Renal cortical epithelial cell (primary cell): ENCODE measurements at regions not wholly inside any gene's neighbourhood (a gene's known extent, or its start where the extent isn't known, plus 50 kb on each side); places are given as distances from the start of the nearest gene placed in this dataset.
"Not testable (repeated sequence)": the region's sequence is repeated elsewhere in the genome, so short reads cannot be mapped to it uniquely, and the experiment has no call there.

ENCODE experiments used
- DNase-seq: peaks from one replicate; pipeline ENCODE4 v3.0.0-alpha.2; 2011; ENCODE audit warnings: low read depth

DNA sequence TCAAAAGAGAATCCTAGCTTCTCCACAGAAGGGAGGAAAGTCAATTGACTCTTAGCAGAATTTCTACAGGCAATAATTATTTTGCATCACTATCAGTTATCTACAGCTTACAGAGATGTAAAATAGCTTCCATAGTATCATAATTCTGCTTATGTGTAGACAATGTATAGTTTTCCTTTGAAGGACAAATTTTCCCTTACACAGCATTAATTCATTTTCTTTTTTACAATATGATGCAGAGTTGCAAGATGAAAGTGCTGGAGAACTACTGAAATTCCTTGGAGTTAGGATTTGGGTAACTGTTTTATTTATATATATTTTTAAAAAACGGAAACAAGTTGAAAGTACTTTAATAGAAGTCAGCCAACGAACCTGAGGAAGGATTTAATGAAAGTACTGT is 111.0 kb upstream of the CPHXL start:
- DNase-seq = no peak

DNA sequence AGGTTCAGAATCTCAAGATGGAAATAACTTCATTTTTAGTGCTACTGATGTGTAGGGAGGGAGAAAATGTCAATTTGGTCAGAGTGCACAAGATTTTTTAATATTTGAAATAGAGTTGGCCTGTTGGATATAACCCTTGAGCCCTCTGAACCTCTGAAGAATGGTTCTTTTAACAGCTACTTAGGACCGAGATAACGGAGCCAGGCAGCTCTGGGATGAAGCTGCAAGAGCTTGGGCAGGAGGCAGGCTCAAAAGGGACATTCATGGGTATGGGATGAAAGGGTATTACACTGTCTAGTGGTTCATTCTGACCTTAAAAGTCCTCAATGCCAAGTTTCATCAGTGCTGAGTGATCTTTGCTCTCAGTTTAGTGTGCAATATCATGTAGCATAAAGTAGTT is 111.4 kb upstream of the CPHXL start:
- DNase-seq = no peak

- no peak for DNase-seq
Measured at GRCh38 chr16:75841517-75841916, 115.2 kb upstream of the CPHXL start.

DNA sequence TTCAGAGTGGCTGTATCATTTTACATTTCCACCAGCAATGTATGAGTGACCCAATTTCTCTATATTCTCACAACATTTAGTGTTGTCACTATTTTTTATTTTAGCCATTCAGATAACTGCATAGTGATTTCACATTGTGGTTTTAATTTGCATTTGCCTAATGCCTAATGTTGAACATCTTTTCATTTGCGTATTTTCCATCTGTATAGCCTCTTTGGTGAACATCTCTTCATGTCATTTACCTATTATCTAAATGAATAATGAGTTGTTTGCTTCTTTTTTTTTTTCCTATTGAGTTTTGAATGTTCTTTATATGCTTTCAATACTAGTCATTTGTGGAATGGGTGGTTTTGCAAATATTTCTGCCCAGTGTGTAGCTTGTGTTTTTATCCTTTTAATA is 120.9 kb upstream of the CPHXL start:
- no peak for DNase-seq

GRCh38 chr16:75854152-75854551 is 127.9 kb upstream of the CPHXL start:
- DNase-seq = no peak

DNA sequence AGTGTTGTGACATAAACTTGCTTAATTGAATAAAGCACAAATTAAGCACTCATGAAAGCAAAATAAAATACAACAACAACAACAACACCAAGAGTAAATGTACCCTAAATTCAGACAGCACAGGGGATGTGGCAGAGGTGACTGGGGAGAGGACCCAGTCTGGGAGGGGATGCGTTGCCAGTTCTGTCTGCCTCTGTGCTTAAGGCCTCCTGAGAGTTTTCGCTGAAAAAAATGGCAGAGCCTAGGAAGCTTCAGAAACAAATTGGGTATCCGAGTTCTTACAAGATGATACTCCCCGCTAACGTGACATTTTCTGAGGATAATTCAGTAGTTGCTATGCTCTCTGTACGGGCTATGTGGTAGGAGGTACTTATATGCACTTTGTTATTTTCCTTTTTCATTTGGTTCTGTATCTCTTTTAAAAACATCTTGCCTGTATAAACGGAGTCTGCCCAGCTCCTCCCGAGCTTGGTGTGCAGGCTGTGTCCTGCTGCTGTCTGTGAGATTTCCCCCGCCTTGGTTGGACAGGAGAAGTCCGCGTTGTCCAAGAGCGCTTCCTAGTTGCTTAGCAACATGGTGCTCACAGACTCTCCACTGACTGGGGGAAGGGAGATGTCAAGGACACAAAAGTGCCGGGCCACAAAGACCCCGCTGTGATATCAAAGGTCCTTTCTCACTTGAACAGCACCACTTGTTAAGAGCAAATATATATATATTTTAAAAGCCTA is 134.2 kb upstream of the CPHXL start:
- no peak for DNase-seq

DNA sequence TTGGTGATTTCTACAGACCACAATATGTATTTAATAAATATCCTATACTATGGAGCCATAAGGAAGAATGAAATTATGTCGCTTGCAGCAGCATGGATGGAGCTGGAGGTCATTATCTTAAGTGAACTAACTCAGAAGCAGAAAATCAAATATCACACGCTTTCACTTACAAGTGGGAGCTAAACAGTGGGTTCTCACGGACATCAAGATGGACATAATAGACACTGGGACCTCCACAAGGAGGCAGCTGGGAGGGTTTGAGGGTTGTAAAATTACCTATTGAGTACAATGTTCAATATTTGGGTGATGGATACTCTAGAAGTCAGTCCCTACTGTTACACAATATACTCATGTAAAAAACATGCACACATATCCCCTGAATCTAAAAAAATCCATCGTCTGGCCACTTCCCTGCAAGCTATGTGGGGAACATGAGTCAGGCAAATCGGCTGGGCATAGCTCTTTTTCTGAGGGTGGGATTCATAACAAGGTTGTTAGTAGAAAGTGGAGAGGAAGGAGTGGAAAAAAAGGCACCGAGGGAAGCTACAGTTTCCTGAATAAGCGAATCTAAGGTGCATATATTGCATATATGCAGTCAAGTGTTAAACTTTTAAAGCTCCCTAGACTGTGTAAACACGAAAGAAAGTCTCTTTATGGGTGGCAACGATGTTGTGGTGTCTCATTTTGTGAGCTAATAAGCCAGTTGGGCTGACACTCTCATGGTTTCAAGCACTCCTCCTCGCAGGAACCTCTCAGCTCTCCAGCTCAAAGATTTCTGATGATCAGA is 135.2 kb upstream of the CPHXL start:
- DNase-seq = no peak

- DNase-seq = no peak
Measured at GRCh38 chr16:75862098-75862386, 135.8 kb upstream of the CPHXL start.

- no peak for DNase-seq
Measured at GRCh38 chr16:75864243-75864642, 138.0 kb upstream of the CPHXL start.

- DNase-seq = no peak
Measured at GRCh38 chr16:75865736-75866135, 139.4 kb upstream of the CPHXL start.

DNA sequence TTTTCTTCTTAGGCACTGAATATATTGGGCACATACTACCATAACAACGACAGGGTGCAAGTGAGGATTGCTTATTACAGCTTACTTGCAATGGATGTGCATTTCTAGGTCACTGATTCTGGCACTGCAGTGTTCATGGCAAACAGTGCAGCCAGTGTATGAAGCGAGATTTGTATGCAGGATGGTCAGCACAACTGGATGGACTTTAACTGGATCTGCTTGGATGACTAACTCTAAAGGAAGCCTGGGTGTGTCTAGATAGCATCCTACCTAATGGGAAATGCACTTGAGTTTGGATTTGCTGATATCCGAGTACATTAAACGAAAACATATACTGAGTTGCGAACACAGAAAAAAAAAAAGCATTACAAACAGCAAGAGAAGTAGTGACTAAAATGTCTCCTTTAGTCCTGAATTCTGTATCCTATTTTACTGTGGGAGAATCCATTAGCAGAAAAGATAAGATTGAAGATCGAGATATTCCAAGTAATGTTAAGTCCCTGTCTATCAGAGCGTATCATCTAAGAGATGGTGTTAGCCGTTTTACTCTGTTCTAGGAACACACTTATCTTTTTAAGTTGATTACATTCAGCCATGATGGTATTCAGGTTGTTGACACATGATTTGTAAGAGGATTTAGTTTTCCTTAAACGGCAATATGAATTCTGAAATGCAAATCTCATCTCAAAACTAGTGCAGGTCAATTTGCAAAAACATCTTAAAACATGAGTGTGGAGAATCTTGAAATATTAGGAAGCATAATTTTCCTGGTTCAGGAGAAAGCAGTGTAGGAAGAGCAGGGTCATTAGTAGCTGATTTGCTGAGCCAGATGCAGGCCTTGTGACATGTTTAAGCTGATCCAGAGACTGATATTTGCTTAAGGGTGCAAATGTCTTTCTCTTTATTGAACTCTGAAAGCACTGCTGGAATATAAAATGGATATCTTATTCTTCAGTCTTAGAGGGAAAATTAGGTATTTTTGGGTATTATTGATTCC is 142.6 kb upstream of the CPHXL start:
- DNase-seq = no peak

- not testable (repeated sequence) for DNase-seq
Measured at GRCh38 chr16:75881280-75881679, 155.0 kb upstream of the CPHXL start.

DNA sequence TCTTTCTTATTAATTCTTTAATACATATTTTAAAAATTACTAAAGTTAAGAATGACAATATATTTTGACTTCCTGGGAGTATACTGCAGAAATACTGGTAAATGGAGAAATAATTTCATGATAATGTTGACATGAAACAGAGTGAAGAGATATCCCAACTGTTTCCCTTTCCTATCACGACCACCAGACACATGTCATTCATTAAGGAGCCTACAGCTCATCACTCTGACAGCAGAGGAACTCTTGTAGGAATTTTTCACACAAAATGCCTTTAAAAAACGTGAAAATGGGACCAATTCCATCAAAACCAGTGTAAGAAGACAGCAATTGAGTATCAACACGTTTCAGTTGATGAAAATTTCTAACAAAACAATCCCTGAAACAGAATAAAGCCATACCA is 172.9 kb upstream of the CPHXL start:
- DNase-seq = no peak

GRCh38 chr16:75908331-75909117 is 182.2 kb upstream of the CPHXL start:
- DNase-seq = no peak

DNA sequence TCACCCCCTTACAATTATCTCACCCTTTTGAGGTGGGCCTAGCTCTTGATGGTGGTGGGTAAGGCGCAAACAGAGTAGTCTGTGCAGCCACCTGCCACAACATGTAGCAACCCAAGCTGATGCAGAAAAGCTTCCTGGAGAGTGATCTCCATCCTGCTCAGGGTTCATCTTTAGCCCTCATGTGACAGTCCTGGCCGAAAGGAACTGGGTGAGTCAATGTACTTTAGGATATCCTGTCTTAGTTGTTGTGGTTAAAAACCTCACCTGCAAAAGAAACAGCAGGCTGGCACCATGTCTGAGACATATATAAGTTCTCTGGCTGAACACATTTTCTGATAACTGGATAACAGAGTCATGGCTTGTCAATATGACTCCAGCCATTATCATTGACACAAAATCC is 183.5 kb upstream of the CPHXL start:
- DNase-seq = no peak

DNA sequence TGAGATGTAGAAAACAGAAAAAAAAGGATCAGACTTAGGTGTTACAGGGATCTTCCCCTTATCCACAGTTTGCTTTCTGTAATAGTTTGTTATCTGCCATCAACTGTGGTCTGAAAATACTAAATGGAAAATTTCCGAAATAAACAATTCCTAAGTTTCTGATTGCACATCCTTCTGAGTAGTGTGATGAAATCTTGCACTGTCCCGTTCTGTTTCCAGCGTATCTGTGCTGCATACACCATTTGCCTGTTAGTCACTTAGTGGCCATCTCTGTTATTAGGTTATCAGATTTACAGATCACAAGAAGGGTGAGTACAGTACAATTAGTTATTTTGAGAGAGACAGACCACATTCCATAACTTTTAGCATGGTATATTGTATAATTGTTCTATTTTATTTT is 185.6 kb upstream of the CPHXL start:
- DNase-seq = no peak

DNA sequence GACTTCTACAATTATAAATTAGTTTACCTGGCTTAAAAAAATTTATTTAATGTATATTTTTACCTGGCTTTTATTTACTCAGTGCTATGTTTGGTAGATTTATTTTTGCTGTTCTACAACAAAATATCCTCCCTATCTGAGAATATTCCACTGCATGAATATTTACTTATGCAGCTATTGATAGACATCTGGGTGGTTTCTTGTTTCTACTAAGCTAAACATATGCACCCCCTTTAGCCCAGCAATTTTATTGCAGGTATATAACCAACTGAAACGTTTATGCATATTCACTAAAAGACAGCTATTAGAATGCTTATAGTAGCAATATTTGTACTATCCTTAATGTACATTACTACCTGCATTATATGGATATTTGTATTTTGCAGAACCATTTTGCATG is 187.7 kb upstream of the CPHXL start:
- DNase-seq = no peak

DNA sequence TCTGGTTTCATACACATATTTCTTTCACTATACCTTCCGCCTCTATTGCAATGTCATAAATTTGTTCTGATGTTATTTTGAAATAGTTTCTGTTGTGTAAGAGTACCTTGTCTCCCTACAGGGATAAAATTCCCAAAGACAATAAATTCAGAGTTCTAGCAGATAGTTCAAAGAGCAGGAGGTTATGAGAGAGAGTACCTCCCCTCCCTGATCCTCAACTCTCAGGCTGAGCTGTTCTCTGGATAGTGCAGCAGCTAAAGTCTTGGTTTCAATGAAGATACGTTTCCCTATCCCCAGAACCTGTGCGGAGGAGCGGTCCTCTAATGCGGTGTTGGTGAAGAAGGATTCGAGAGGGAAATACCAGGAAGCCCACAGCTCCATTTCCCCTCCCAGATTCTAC is 190.2 kb upstream of the CPHXL start:
- DNase-seq = no peak

DNA sequence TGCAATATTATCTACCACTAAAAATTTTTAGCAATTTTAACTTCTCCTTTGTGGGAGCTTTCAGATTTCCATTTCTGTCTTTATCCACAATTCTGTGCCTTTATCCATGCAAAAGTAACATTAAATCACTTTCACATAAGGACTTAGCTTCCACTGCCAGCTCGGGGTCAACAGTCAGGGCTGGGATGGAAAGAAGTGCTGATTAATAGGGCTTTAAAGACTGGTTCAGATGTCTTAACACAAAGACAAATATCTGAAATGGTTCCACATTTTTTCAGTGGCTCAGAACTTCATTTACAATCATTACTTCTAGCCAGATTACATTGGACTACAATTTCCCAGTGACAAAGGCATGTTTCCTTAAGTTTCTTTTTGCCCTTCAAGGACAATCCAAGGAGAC is 191.8 kb upstream of the CPHXL start:
- no peak for DNase-seq

GRCh38 chr16:75919664-75920063 is 193.4 kb upstream of the CPHXL start:
- no peak for DNase-seq

DNA sequence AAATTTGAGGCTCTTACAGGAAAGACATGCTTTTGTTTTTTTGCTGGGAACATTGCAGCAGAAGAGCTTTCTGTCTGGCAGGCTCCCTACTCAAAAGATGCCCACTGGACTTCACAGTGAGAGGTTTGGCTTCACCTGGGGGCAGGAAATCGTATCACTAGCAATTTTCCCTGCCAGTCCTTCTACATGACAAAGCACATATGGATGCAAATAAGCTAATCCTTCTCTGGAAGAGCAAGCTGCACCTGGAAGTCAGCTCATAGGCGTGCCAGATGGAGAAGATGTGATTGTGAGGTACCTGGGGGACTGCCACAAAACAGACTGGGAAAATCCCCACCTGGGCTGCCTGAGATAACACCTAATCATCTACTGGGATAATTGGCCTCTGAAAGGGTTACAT is 195.0 kb upstream of the CPHXL start:
- no peak for DNase-seq

DNA sequence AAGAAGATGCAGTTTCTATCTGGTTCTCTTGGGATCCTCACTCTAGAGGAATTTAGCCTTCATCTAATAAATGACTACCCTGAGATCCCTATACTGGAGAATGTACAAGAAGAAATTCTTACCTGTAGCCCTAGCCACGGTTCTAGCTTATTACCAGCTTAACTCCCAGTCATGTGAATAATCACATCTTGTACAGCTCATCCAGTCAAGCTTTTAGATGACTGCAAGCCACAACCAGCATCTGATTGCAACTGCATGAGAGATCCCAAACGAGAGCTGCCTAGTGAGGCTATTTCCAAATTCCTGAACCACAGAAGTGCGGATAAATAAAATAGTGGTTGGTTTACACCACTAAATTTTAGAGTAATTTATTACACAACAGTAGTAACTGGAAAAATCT is 196.0 kb upstream of the CPHXL start:
- DNase-seq = no peak
